WERI-Rb-1 (cell line): ENCODE measurements at regions not wholly inside any gene's neighbourhood (a gene's known extent, or its start where the extent isn't known, plus 50 kb on each side); places are given as distances from the start of the nearest gene placed in this dataset.
A peak's percentile ranks its signal among the peaks of the same experiment; 100 is the strongest.

Experiments used
- DNase-seq: peaks from one replicate; pipeline ENCODE4 v3.0.0-alpha.2; 2020
- H3K27ac ChIP-seq: fragments of 250-450 bp; sonication (Bioruptor Pico); 2 replicates; pipeline ENCODE4 v1.5.1; 2020; ENCODE audit warnings: mild to moderate bottlenecking, moderate library complexity
- H3K27me3 ChIP-seq: fragments of 250-450 bp; sonication (Bioruptor Pico); 2 replicates; pipeline ENCODE4 v1.5.1; 2021; ENCODE audit warnings: mild to moderate bottlenecking, low read depth, moderate library complexity; ENCODE audit not compliant: insufficient read depth, severe bottlenecking
- H3K36me3 ChIP-seq: fragments of 250-450 bp; sonication (Bioruptor Pico); 2 replicates; pipeline ENCODE4 v1.5.1; 2020; ENCODE audit warnings: mild to moderate bottlenecking, moderate library complexity
- H3K4me3 ChIP-seq: 2 replicates; pipeline ENCODE4 v1.5.1; 2011; ENCODE audit warnings: low read depth, mild to moderate bottlenecking, control low read depth, low read length
- H3K9me3 ChIP-seq: fragments of 250-450 bp; sonication (Bioruptor Pico); 2 replicates; pipeline ENCODE4 v1.5.1; 2021; ENCODE audit warnings: mild to moderate bottlenecking, moderate library complexity; ENCODE audit not compliant: severe bottlenecking
- CTCF ChIP-seq: IDR thresholded peaks from 2 replicates; pipeline ENCODE4 v1.5.1; 2011; ENCODE audit warnings: low read depth, mild to moderate bottlenecking, control low read depth, inconsistent platforms, low read length

DNA sequence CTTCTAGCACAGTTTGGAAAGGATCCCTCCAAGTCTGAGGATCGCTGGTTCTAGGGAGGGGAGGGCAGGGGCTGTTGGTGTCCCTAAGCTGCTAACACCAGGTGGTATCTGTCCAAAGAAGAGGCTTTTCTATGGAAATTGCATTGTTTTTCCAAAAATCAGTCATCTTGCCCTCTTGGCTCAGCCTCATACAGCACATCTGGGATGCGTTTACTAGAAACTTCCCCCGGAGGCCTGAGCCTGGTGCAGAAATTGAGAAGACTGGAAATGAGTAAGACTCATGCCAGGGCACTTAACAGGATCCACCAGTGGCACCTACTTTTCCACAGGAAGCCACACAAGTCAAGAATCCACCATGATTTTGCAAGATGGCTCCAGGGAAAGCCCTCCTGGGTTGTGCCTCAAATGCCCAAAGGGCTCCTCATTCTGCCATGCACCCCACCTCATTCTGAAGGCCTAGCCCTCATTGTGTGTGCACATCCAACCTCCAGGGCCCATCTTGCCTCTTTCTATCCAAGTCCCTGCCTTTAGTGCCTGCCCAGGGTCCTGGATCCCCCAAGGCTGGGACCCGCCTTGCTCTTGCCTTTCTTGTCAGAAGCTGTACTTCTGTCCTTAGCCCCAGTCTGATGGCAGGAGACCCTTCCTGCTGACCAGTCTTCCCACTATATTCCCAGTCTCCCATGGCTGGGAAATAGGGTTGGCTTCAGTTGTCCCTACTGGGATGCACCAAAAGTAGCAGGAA is 97.6 kb downstream of the MRPL14 start:
- H3K4me3 ChIP-seq = no peak overlapping the region
- H3K27me3 ChIP-seq = no peaks in the 10 kb centered on the region
- H3K36me3 ChIP-seq = no peaks in the 10 kb centered on the region
- no peak for TF ChIP-seq CTCF
- no peaks in the 10 kb centered on the region for H3K9me3 ChIP-seq
- H3K27ac ChIP-seq = no peak overlapping the region
- DNase-seq = peak; percentile 7

DNA sequence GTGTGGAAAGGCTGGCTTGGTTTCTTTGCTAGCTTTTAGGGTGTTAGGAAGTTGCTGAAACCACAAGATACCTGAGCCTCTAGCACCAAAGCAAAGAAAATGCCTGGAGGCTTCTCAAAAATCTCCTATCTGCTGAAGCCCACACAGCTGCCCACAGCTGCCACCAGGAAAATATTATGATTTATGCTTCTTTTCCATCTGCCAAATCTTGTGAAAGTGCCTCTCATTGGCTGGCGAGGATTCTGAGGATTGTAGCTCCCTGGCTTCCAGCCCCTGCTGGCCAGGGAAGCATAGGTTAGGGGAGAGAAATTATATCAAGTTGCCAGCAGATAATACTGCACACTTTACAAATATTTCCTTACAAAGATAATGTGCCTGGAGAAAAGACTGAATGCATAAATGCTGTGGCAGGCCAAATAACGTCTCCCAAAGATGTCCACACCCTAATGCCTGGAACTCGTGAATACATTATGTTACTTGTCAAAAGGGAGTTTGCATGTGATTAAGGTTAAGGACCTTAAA is 98.4 kb downstream of the MRPL14 start:
- DNase-seq = peak; percentile 7
- no peak overlapping the region for H3K4me3 ChIP-seq
- H3K27ac ChIP-seq = no peak overlapping the region
- H3K27me3 ChIP-seq = no peaks in the 10 kb centered on the region
- no peaks in the 10 kb centered on the region for H3K36me3 ChIP-seq
- no peaks in the 10 kb centered on the region for H3K9me3 ChIP-seq
- 0 out of 2 replicates have a peak, but pooled peaks have one; percentile 8 for TF ChIP-seq CTCF

DNA sequence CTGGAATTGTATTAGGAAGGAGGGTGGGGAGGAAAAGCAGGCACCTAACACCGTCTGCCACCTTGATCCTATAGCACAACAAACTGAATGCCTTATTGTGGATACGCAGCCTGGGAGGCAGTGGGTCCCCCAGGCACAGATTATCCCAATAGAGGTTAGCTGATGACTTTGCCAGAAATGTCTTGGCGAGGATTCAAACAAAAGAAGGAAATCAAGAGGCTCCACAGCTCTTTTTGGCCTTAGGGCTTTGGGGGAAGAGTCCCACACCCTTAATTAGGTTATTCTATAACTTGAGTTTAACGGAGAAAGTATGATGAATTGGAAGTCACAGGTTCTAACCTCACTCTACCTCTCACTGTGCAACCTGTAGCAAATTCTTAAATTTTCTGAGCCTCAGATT is 102.0 kb downstream of the MRPL14 start:
- H3K36me3 ChIP-seq = no peaks in the 10 kb centered on the region
- no peak overlapping the region for H3K27ac ChIP-seq
- DNase-seq = no peak
- no peak overlapping the region for H3K4me3 ChIP-seq
- no peaks in the 10 kb centered on the region for H3K9me3 ChIP-seq
- no peak for TF ChIP-seq CTCF
- H3K27me3 ChIP-seq = no peaks in the 10 kb centered on the region

- no peak for TF ChIP-seq CTCF
- H3K27ac ChIP-seq = no peak overlapping the region
- H3K9me3 ChIP-seq = no peaks in the 10 kb centered on the region
- H3K27me3 ChIP-seq = no peaks in the 10 kb centered on the region
- no peaks in the 10 kb centered on the region for H3K36me3 ChIP-seq
- no peak overlapping the region for H3K4me3 ChIP-seq
- DNase-seq = peak; percentile 6
Observed at GRCh38 chr6:44024574-44025219, 102.6 kb downstream of the MRPL14 start.

DNA sequence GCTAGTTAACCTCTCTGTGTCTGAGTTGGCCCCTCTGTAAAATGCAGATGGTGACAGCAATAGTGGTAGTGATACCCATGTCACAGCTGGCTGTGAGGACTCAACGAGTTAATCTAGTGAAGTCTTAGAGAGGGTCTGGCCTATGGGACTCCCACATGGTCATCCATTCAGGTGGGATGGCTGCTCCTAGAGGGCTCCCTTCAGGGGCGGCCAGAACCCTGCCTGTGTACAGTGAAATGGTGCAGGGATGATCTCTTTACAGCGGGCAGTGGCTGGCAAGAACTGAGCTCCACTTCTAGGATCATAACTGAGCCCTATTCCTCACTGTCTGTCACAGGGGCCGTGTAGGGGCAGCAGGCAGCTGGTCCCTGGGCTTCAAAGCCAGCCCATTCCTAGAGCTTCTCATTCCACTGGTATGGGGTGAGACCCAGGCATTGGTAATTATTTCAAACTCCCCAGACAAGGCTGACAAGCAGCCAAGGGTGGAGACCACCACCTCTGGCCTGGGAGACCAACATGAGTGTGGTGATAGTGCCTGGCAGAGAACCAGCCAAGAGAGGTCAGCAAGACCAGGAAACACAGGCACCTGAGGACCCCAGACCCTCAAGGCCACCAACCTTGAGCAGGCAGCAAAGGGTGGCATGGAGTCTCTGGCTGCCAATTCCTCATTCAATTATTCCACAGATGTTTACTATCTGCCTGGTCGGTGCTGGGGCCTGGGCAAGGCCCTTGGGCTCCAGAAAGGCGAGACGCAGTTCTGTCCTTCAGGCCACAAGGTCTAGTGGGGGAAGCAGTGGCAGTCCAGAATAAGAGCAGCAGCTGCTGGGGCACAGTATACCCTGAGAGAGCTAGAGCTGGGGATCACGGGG is 103.4 kb downstream of the MRPL14 start:
- peak; percentile 8 for DNase-seq
- no peak for TF ChIP-seq CTCF
- Histone ChIP-seq H3K27ac (no peak overlapping the region), H3K9me3 (peaks cover 2% of the 10 kb centered on the region), H3K4me3 (no peak overlapping the region), H3K27me3 (no peaks in the 10 kb centered on the region), H3K36me3 (no peaks in the 10 kb centered on the region)
